GM23248 (cell line): ENCODE measurements at regions not wholly inside any gene's neighbourhood (a gene's known extent, or its start where the extent isn't known, plus 50 kb on each side); places are given as distances from the start of the nearest gene placed in this dataset.
"Not testable (repeated sequence)": the region's sequence is repeated elsewhere in the genome, so short reads cannot be mapped to it uniquely, and the experiment has no call there.

ENCODE experiments used
- DNase-seq: peaks from one replicate; pipeline ENCODE4 v3.0.0-alpha.2; 2015
- H2AFZ ChIP-seq: fragments of 200-600 bp; sonication (generic); 2 replicates; pipeline ENCODE4 v1.6.1; 2016; ENCODE audit warnings: antibody characterized with exemption
- H3F3A ChIP-seq: fragments of 200-600 bp; sonication (generic); 2 replicates; pipeline ENCODE4 v1.6.1; 2016; ENCODE audit warnings: mild to moderate bottlenecking, antibody characterized with exemption, mixed run types; ENCODE audit not compliant: insufficient read depth
- H3K27ac ChIP-seq: fragments of 200-600 bp; sonication (generic); 2 replicates; pipeline ENCODE4 v1.5.1; 2016; ENCODE audit warnings: mild to moderate bottlenecking
- H3K27me3 ChIP-seq: fragments of 200-600 bp; sonication (generic); replicated peaks from 2 replicates; pipeline ENCODE4 v1.6.1; 2016; ENCODE audit warnings: mild to moderate bottlenecking; ENCODE audit not compliant: insufficient read depth
- H3K36me3 ChIP-seq: fragments of 200-600 bp; sonication (generic); 2 replicates; pipeline ENCODE4 v1.6.1; 2016; ENCODE audit warnings: low read depth, mild to moderate bottlenecking
- H3K4me1 ChIP-seq: fragments of 200-600 bp; sonication (generic); 2 replicates; pipeline ENCODE4 v1.6.1; 2016; ENCODE audit warnings: mild to moderate bottlenecking; ENCODE audit not compliant: insufficient read depth
- H3K4me2 ChIP-seq: fragments of 200-600 bp; sonication (generic); one replicate; pipeline ENCODE4 v1.6.1; 2016; ENCODE audit warnings: mild to moderate bottlenecking; ENCODE audit not compliant: unreplicated experiment
- H3K4me3 ChIP-seq: fragments of 200-600 bp; sonication (generic); 2 replicates; pipeline ENCODE4 v1.5.1; 2016; ENCODE audit warnings: mild to moderate bottlenecking
- H3K79me2 ChIP-seq: fragments of 200-600 bp; sonication (generic); 2 replicates; pipeline ENCODE4 v1.6.1; 2016; ENCODE audit warnings: mild to moderate bottlenecking; ENCODE audit not compliant: insufficient read depth
- H3K9ac ChIP-seq: fragments of 200-600 bp; sonication (generic); 2 replicates; pipeline ENCODE4 v1.6.1; 2016; ENCODE audit warnings: mild to moderate bottlenecking
- H3K9me2 ChIP-seq: fragments of 200-600 bp; sonication (generic); 2 replicates; pipeline ENCODE4 v1.6.1; 2016; ENCODE audit warnings: mixed run types, mild to moderate bottlenecking, moderate library complexity; ENCODE audit not compliant: insufficient read depth
- H3K9me3 ChIP-seq: fragments of 200-600 bp; sonication (generic); one replicate; pipeline ENCODE4 v1.6.1; 2017; ENCODE audit warnings: low read depth
- H4K20me1 ChIP-seq: fragments of 200-600 bp; sonication (generic); 2 replicates; pipeline ENCODE4 v1.6.0; 2016; ENCODE audit not compliant: insufficient read depth
- EZH2 ChIP-seq: fragments of 200-600 bp; sonication (generic); IDR thresholded peaks from 2 replicates; pipeline ENCODE4 v1.6.1; 2018; ENCODE audit warnings: antibody characterized with exemption, mild to moderate bottlenecking; ENCODE audit not compliant: insufficient read depth, poor library complexity, severe bottlenecking
- EZH2phosphoT487 ChIP-seq: fragments of 200-600 bp; sonication (generic); IDR thresholded peaks from 2 replicates; pipeline ENCODE4 v1.6.1; 2018; ENCODE audit warnings: antibody characterized with exemption, moderate library complexity, mild to moderate bottlenecking, low read depth; ENCODE audit not compliant: insufficient read depth
- WGBS, 2 experiments: methylation state at CpG; one replicate each; pipeline ENCODE4 v1.1.6; 2015 to 2017; ENCODE audit warnings: low lambda C conversion rate in 2 of 2, low coverage in 1 of 2; ENCODE audit errors: missing lambda C conversion rate in 2 of 2; 5-methylcytosine and 5-hydroxymethylcytosine counted together
- in situ Hi-C: fragments of 300-500 bp; cut with MboI; formaldehyde crosslinking; loops from 2 replicates; pipeline ENCODE4 v1.15.0; 2020

DNA sequence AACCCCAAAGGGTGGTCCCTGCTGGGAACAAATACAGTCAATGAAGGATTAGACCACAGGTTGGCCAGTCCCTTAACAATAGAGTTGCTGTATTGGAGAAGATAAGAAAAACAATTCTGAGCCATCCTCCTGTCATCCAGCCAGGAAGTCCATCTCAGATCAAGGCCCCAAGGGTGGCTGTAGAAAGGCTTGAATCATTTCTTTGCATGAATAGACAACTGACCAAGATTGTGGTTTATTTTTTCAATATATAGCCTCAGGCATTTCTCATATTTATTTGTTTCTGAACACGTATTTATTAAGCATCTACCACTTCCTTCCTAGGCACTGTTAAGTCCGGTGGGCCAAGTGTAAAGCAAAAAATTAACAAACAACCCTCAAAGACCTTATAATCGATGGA, 274.4 kb upstream of the SLC14A2 start:
- no peak overlapping the region for H3K4me2 ChIP-seq
- no peak overlapping the region for H3K27ac ChIP-seq
- H3F3A ChIP-seq, result no peaks in the 10 kb centered on the region
- in situ Hi-C loops, result no loop called here
- H3K9me3 ChIP-seq, result no peaks in the 10 kb centered on the region
- no peak for DNase-seq
- no peaks in the 10 kb centered on the region for H3K27me3 ChIP-seq
- H3K36me3 ChIP-seq, result no peaks in the 10 kb centered on the region
- H4K20me1 ChIP-seq, result no peaks in the 10 kb centered on the region
- H2AFZ ChIP-seq, result no peak overlapping the region
- no peak overlapping the region for H3K4me3 ChIP-seq
- peaks cover 11% of the 10 kb centered on the region for H3K4me1 ChIP-seq
- TF ChIP-seq EZH2 (no peak), EZH2phosphoT487 (no peak)
- WGBS, 2 experiments, result 68 to 69% methylated on average over 3 of the region's 3 CpGs
- no peaks in the 10 kb centered on the region for H3K9me2 ChIP-seq
- no peak overlapping the region for H3K9ac ChIP-seq
- H3K79me2 ChIP-seq, result no peaks in the 10 kb centered on the region

DNA sequence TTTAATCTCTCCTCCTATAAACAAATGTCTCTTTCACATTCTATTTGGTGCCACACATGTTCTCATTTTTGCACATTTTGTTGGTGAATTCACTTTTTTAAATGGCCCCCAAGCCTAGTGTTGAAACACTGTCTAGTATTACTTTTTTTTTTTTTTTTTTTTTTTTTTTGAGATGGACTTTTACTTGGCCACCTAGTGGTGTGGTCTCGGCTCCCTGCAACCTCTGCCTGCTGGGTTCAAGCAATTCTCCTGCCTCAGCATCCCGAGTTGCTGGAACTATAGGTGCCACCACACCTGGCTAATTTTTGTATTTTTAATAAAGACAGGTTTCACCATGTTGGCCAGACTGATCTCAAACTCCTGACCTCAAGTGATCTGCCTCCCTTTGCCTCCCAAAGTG, 273.8 kb upstream of the SLC14A2 start:
- Histone ChIP-seq H3K4me3 (no peak overlapping the region), H3K79me2 (no peaks in the 10 kb centered on the region), H3K9me3 (no peaks in the 10 kb centered on the region), H3K9me2 (no peaks in the 10 kb centered on the region), H4K20me1 (no peaks in the 10 kb centered on the region), H3K4me1 (peaks cover 6% of the 10 kb centered on the region; the same call in 1 of the 2 replicates), H3K36me3 (no peaks in the 10 kb centered on the region), H3F3A (no peaks in the 10 kb centered on the region), H3K27ac (no peak overlapping the region), H3K9ac (no peak overlapping the region), H3K27me3 (no peaks in the 10 kb centered on the region), H3K4me2 (no peak overlapping the region), H2AFZ (no peak overlapping the region)
- TF ChIP-seq EZH2 (no peak), EZH2phosphoT487 (no peak)
- in situ Hi-C loops, result no loop called here
- no peak for DNase-seq
- 28 to 40% methylated on average over 2 of the region's 2 CpGs for WGBS, 2 experiments

DNA sequence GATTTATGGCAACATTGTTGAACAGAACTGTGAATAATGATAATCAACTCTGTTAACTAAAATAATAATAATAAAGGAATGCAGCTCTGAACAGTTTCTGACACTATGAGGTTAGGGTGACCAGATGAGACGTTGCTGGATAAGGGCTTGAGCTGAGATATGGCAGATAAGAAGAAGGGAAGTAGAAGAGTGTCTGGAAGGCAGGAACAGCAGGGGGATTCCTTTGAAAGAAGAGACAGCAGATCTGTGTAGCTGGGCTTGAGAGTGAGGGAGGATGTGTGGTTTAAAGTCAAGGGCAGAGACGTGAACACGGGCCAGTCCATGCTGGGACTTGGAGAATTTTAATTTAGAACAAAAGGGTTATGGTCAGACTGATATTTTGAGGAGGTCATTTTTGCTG, 273.1 kb upstream of the SLC14A2 start:
- Histone ChIP-seq H3K4me3 (no peak overlapping the region), H3K9me3 (no peaks in the 10 kb centered on the region), H3K4me1 (0 out of 2 replicates have a peak, but pooled peaks cover 3% of the 10 kb centered on the region), H3F3A (no peaks in the 10 kb centered on the region), H3K9me2 (no peaks in the 10 kb centered on the region), H3K9ac (no peak overlapping the region), H3K27me3 (no peaks in the 10 kb centered on the region), H3K4me2 (no peak overlapping the region), H4K20me1 (no peaks in the 10 kb centered on the region), H3K79me2 (no peaks in the 10 kb centered on the region), H3K36me3 (no peaks in the 10 kb centered on the region), H3K27ac (no peak overlapping the region), H2AFZ (no peak overlapping the region)
- DNase-seq, result no peak
- 86 to 89% methylated on average over 3 of the region's 3 CpGs for WGBS, 2 experiments
- no peak for TF ChIP-seq EZH2phosphoT487
- no peak for TF ChIP-seq EZH2
- in situ Hi-C loops, result no loop called here

DNA sequence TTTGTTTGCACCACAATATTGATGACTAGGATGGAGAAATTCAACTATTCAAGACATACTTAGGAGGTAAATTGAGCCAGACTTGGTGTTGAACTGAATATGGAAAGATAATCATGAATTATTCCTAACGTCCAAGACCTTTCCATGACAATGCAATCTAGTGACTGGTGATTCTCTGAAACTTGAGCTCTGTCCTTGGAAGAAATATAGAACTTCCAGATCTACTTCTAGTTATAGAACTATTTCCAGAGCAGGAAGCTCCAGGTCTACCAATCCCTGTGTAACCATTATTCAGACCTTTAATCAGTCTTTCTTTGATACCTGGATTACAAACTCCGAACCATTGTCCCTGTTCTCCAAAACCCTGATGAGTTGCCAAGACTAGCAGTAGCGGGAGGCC, 272.6 kb upstream of the SLC14A2 start:
- Histone ChIP-seq H3K9me2 (no peaks in the 10 kb centered on the region), H3K4me3 (no peak overlapping the region), H2AFZ (no peak overlapping the region), H3K4me1 (0 out of 2 replicates have a peak, but pooled peaks cover 3% of the 10 kb centered on the region), H3K9me3 (no peaks in the 10 kb centered on the region), H3K4me2 (no peak overlapping the region), H3F3A (no peaks in the 10 kb centered on the region), H3K79me2 (no peaks in the 10 kb centered on the region), H3K9ac (no peak overlapping the region), H3K27me3 (no peaks in the 10 kb centered on the region), H4K20me1 (no peaks in the 10 kb centered on the region), H3K27ac (no peak overlapping the region), H3K36me3 (no peaks in the 10 kb centered on the region)
- WGBS, 2 experiments, result 94 to 97% methylated on average over 3 of the region's 3 CpGs
- DNase-seq, result no peak
- in situ Hi-C loops, result no loop called here
- TF ChIP-seq EZH2phosphoT487 (no peak), EZH2 (no peak)

DNA sequence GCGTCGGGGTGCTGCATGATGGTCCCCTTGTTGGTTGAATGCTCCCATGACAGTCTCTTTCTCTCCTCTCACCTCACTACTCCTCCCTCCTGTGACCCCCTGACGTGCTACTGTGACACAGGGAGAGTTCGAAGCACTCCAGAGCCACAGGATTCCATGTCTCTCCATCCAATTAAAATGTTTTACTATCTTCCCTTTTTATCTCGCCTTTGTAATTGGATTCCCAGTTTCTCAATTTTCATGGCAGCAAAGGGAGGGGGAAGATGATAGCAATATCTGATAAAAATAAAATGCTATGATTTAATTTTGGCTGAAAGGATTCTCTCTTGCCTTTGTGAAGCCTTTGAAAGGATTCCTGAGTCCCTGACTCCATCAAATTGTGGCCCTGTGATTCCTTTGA, 271.9 kb upstream of the SLC14A2 start:
- Histone ChIP-seq H3K27me3 (no peaks in the 10 kb centered on the region), H3K9ac (no peak overlapping the region), H3K4me3 (no peak overlapping the region), H3K9me2 (no peaks in the 10 kb centered on the region), H3K4me1 (0 out of 2 replicates have a peak, but pooled peaks cover 3% of the 10 kb centered on the region), H3K9me3 (no peaks in the 10 kb centered on the region), H4K20me1 (no peaks in the 10 kb centered on the region), H3F3A (no peaks in the 10 kb centered on the region), H3K4me2 (no peak overlapping the region), H3K79me2 (no peaks in the 10 kb centered on the region), H3K27ac (no peak overlapping the region), H3K36me3 (no peaks in the 10 kb centered on the region), H2AFZ (no peak overlapping the region)
- no peak for DNase-seq
- in situ Hi-C loops, result no loop called here
- TF ChIP-seq EZH2 (no peak), EZH2phosphoT487 (no peak)
- WGBS, 2 experiments, result 66 to 67% methylated on average over 5 of the region's 5 CpGs

DNA sequence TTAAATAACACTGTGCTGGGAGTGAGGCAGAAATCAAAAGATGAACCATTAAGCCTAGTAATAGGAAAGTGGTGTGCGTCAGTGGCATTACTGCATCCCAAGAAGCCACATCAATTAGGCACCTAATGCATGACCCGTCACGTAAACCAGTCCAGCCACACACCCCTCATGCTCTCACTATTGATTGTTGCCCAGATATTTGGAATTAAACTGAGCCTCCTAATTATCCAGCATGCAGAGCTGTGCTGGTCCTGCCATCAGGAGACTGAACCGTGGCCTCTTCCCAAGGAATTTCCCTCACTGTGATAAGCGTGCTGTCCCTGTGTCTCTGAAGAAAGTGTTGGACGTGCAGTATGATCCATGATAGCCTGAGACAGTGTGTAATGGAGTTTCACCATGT, 270.6 kb upstream of the SLC14A2 start:
- H2AFZ ChIP-seq, DNase-seq, H3F3A ChIP-seq, in situ Hi-C loops, H3K27me3 ChIP-seq, H3K9ac ChIP-seq, H3K4me3 ChIP-seq, H3K27ac ChIP-seq, H3K9me2 ChIP-seq, H3K79me2 ChIP-seq, H3K9me3 ChIP-seq, H4K20me1 ChIP-seq, H3K4me1 ChIP-seq, H3K4me2 ChIP-seq, H3K36me3 ChIP-seq: not testable (repeated sequence)
- 78 to 86% methylated on average over 6 of the region's 6 CpGs for WGBS, 2 experiments
